Limb (tissue), 2 donors: ENCODE measurements at regions not wholly inside any gene's neighbourhood (a gene's known extent, or its start where the extent isn't known, plus 50 kb on each side); places are given as distances from the start of the nearest gene placed in this dataset.

Experiments used
- DNase-seq, 2 donors: peaks; one replicate each; pipeline ENCODE4 v3.0.0-alpha.2; 2016; ENCODE audit errors: extremely low spot score in 2 of 2

- peak; percentile 77 to 88 for DNase-seq
These were observed 212.9 kb upstream of the ARID1B start for GRCh38 chr6:156564127-156564806.

- no peak for DNase-seq
These were observed 213.5 kb upstream of the ARID1B start for GRCh38 chr6:156563714-156564113.

- DNase-seq: no peak
These were observed 214.5 kb upstream of the ARID1B start for GRCh38 chr6:156562636-156563035.

- no peak for DNase-seq
These were observed 215.2 kb upstream of the ARID1B start for GRCh38 chr6:156562019-156562418.

GRCh38 chr6:156560476-156560875, 216.7 kb upstream of the ARID1B start:
- DNase-seq: no peak

GRCh38 chr6:156559162-156559690, 218.0 kb upstream of the ARID1B start:
- no peak for DNase-seq

- no peak for DNase-seq
These were observed 219.3 kb upstream of the ARID1B start for GRCh38 chr6:156557911-156558259.

- peak in 1 of 2 donors; percentile 52 for DNase-seq
These were observed 219.8 kb upstream of the ARID1B start for GRCh38 chr6:156557251-156557910.

- DNase-seq: no peak
These were observed 220.4 kb upstream of the ARID1B start for GRCh38 chr6:156556811-156557210.

GRCh38 chr6:156555116-156555515, 222.1 kb upstream of the ARID1B start:
- no peak for DNase-seq

GRCh38 chr6:156554160-156554559, 223.0 kb upstream of the ARID1B start:
- DNase-seq: no peak

- no peak for DNase-seq
These were observed 224.3 kb upstream of the ARID1B start for GRCh38 chr6:156552849-156553248.

- DNase-seq: no peak
These were observed 226.2 kb upstream of the ARID1B start for GRCh38 chr6:156550949-156551348.

GRCh38 chr6:156545931-156546330, 231.2 kb upstream of the ARID1B start:
- DNase-seq: no peak

- DNase-seq: no peak
These were observed 232.2 kb upstream of the ARID1B start for GRCh38 chr6:156545021-156545420.

GRCh38 chr6:156544046-156544445, 233.1 kb upstream of the ARID1B start:
- no peak for DNase-seq

- no peak for DNase-seq
These were observed 233.7 kb upstream of the ARID1B start for GRCh38 chr6:156543431-156543830.

- no peak for DNase-seq
These were observed 238.1 kb upstream of the ARID1B start for GRCh38 chr6:156538875-156539660.

GRCh38 chr6:156534594-156534993, 242.6 kb upstream of the ARID1B start:
- DNase-seq: no peak

GRCh38 chr6:156533872-156534524, 243.2 kb upstream of the ARID1B start:
- no peak for DNase-seq

- no peak for DNase-seq
These were observed 251.1 kb upstream of the ARID1B start for GRCh38 chr6:156526081-156526480.

GRCh38 chr6:156525541-156525940, 251.6 kb upstream of the ARID1B start:
- DNase-seq: no peak
